LNCAP (cell line): ENCODE measurements at regions not wholly inside any gene's neighbourhood (a gene's known extent, or its start where the extent isn't known, plus 50 kb on each side); places are given as distances from the start of the nearest gene placed in this dataset.

Source experiments
- CTCF ChIP-seq: fragments of 450-650 bp; IDR thresholded peaks from 2 replicates; pipeline ENCODE4 v1.5.1; 2017; ENCODE audit warnings: mild to moderate bottlenecking

GRCh38 chr4:4624276-4624897, 82.5 kb upstream of the STX18 start:
- TF ChIP-seq CTCF = no peak

- TF ChIP-seq CTCF = no peak
Measured at GRCh38 chr4:4619821-4620220, 78.0 kb upstream of the STX18 start.

- TF ChIP-seq CTCF = no peak
Measured at GRCh38 chr4:4618847-4619246, 77.0 kb upstream of the STX18 start.

GRCh38 chr4:4614925-4615678, 73.3 kb upstream of the STX18 start:
- TF ChIP-seq CTCF = no peak

- no peak for TF ChIP-seq CTCF
Measured at GRCh38 chr4:4613641-4614286, 71.9 kb upstream of the STX18 start.

- TF ChIP-seq CTCF = no peak
Measured at GRCh38 chr4:4613126-4613465, 71.2 kb upstream of the STX18 start.

DNA sequence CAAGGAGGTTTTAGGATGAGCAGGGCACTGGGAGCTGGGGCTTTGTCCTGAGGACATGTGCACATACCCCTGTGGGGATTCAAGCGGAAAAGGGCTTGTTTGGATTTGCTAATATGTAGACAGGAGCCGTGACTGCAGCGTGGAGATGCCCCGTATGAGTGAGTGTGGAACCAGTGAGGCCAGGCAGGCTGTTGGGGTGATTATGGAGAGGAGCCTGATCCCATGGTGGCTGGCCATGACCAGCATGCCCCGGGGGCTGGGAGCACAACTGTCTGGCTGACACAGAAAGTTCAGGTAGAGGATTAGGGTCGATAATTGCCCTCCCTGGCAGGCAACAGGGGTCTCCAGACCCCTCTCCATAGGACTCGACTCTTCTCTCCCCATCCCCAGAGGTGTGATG, 68.8 kb upstream of the STX18 start:
- TF ChIP-seq CTCF = no peak
